GM23338 (cell line): ENCODE measurements at regions not wholly inside any gene's neighbourhood (a gene's known extent, or its start where the extent isn't known, plus 50 kb on each side); places are given as distances from the start of the nearest gene placed in this dataset.

Source experiments
- EZH2 ChIP-seq: fragments of 200-600 bp; sonication (generic); IDR thresholded peaks from one replicate; pipeline ENCODE4 v1.8.0; 2017; ENCODE audit warnings: antibody characterized with exemption, mild to moderate bottlenecking, low read depth; ENCODE audit not compliant: unreplicated experiment
- NANOG ChIP-seq: IDR thresholded peaks from 2 replicates; pipeline ENCODE4 v1.6.1; 2016; ENCODE audit warnings: antibody characterized with exemption, borderline replicate concordance
- TF ChIP-seq, protein P1 (sequence below), 2 experiments: fragments of 200-600 bp in 1 of 2; sonication (generic) in 1 of 2; conservative IDR thresholded peaks; 2 replicates each; pipeline versions ENCODE4 v1.5.1 to v1.6.1; 2016 to 2017; ENCODE audit warnings: antibody characterized with exemption in 2 of 2, low read depth in 2 of 2, mild to moderate bottlenecking in 2 of 2, moderate library complexity in 1 of 2
- TF ChIP-seq, protein P2 (sequence below): IDR thresholded peaks from one replicate; pipeline ENCODE4 v1.6.1; 2018; ENCODE audit warnings: antibody characterized with exemption; ENCODE audit not compliant: unreplicated experiment

DNA sequence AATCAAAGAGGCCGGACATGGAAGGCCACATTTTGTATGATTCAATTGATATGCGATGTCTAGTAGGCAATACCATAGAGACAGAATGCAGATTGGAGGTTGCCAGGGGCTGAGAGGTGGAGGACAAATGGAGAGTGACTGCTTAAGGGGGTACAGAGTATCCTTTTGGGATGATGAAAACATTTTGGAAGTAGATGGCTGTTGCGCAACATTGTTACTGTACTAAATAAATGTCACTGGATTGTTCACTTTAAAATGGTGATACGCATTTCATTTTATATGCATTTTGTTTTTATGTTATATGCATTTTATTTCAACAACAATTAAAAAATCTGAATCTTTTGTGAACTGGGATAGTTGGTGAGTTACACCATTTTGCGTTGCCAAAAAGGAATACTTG lies 99.7 kb upstream of the AGBL1 start:
- TF ChIP-seq EZH2 (no peak), NANOG (no peak)
- TF ChIP-seq, protein P1, sequence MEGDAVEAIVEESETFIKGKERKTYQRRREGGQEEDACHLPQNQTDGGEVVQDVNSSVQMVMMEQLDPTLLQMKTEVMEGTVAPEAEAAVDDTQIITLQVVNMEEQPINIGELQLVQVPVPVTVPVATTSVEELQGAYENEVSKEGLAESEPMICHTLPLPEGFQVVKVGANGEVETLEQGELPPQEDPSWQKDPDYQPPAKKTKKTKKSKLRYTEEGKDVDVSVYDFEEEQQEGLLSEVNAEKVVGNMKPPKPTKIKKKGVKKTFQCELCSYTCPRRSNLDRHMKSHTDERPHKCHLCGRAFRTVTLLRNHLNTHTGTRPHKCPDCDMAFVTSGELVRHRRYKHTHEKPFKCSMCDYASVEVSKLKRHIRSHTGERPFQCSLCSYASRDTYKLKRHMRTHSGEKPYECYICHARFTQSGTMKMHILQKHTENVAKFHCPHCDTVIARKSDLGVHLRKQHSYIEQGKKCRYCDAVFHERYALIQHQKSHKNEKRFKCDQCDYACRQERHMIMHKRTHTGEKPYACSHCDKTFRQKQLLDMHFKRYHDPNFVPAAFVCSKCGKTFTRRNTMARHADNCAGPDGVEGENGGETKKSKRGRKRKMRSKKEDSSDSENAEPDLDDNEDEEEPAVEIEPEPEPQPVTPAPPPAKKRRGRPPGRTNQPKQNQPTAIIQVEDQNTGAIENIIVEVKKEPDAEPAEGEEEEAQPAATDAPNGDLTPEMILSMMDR (conservative IDR thresholded peaks at IDR 0.05; ENCODE audit: low read depth in 2 of 2): no peak
- TF ChIP-seq, protein P2, sequence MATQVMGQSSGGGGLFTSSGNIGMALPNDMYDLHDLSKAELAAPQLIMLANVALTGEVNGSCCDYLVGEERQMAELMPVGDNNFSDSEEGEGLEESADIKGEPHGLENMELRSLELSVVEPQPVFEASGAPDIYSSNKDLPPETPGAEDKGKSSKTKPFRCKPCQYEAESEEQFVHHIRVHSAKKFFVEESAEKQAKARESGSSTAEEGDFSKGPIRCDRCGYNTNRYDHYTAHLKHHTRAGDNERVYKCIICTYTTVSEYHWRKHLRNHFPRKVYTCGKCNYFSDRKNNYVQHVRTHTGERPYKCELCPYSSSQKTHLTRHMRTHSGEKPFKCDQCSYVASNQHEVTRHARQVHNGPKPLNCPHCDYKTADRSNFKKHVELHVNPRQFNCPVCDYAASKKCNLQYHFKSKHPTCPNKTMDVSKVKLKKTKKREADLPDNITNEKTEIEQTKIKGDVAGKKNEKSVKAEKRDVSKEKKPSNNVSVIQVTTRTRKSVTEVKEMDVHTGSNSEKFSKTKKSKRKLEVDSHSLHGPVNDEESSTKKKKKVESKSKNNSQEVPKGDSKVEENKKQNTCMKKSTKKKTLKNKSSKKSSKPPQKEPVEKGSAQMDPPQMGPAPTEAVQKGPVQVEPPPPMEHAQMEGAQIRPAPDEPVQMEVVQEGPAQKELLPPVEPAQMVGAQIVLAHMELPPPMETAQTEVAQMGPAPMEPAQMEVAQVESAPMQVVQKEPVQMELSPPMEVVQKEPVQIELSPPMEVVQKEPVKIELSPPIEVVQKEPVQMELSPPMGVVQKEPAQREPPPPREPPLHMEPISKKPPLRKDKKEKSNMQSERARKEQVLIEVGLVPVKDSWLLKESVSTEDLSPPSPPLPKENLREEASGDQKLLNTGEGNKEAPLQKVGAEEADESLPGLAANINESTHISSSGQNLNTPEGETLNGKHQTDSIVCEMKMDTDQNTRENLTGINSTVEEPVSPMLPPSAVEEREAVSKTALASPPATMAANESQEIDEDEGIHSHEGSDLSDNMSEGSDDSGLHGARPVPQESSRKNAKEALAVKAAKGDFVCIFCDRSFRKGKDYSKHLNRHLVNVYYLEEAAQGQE: no peak
